Panc1 (cell line): ENCODE measurements at regions not wholly inside any gene's neighbourhood (a gene's known extent, or its start where the extent isn't known, plus 50 kb on each side); places are given as distances from the start of the nearest gene placed in this dataset.

Experiments used
- ATAC-seq: fragments of 200-7000 bp; cut with Tn5 transposase; 2 replicates; pipeline ENCODE4 v1.9.1; 2020; ENCODE audit warnings: mild to moderate bottlenecking, moderate library complexity
- BruUV-seq: library from RNA; stranded (reverse); fragments of 400-500 nt; replicated peaks from 2 replicates; lab custom pipeline; 2021; lab: Mats Ljungman, UMichigan
- CTCF ChIA-PET: fragments of 300-600 bp; sonication (Branson Sonifier 250); formaldehyde crosslinking; loops from one replicate; lab custom pipeline; 2022; ENCODE audit warnings: antibody characterized with exemption; lab: Charles Lee
- POLR2A ChIA-PET: fragments of 300-600 bp; sonication (Branson Sonifier 250); formaldehyde crosslinking; loops from one replicate; lab custom pipeline; 2022; ENCODE audit warnings: antibody characterized with exemption; lab: Charles Lee
- DNase-seq: peaks from one replicate; pipeline ENCODE4 v3.0.0-alpha.2; 2010; ENCODE audit warnings: low read depth, low spot score
- H3K27ac ChIP-seq: 2 replicates; pipeline ENCODE4 v1.5.1; 2011; ENCODE audit warnings: mild to moderate bottlenecking, low read length, inconsistent platforms
- H3K27me3 ChIP-seq: fragments of 200-500 bp; sonication (Bioruptor generic); 2 replicates; pipeline ENCODE4 v1.6.0; 2014; ENCODE audit warnings: low read length, inconsistent platforms; ENCODE audit not compliant: control insufficient read depth, insufficient read depth
- H3K36me3 ChIP-seq: fragments of 200-500 bp; sonication (Bioruptor generic); 2 replicates; pipeline ENCODE4 v1.5.1; 2014; ENCODE audit warnings: inconsistent platforms, mild to moderate bottlenecking, low read length, moderate library complexity; ENCODE audit not compliant: control insufficient read depth, insufficient read depth
- H3K4me1 ChIP-seq: 2 replicates; pipeline ENCODE4 v1.5.1; 2011; ENCODE audit warnings: inconsistent platforms, mild to moderate bottlenecking, low read length, moderate library complexity; ENCODE audit not compliant: control insufficient read depth, insufficient read depth
- H3K4me3 ChIP-seq, 2 experiments: 2 replicates each; pipeline ENCODE4 v1.5.1; 2011 to 2012; ENCODE audit warnings: low read depth in 2 of 2, low read length in 2 of 2, mild to moderate bottlenecking in 2 of 2, inconsistent platforms in 1 of 2, moderate library complexity in 1 of 2
- H3K9me3 ChIP-seq: fragments of 200-500 bp; sonication (Bioruptor generic); 2 replicates; pipeline ENCODE4 v1.5.1; 2014; ENCODE audit warnings: low read depth, mild to moderate bottlenecking, inconsistent platforms, low read length, moderate library complexity; ENCODE audit not compliant: control insufficient read depth, insufficient read depth
- POLR2AphosphoS5 ChIP-seq: IDR thresholded peaks from 2 replicates; pipeline ENCODE4 v1.6.1; 2012; ENCODE audit warnings: mild to moderate bottlenecking, low read depth, low read length, moderate library complexity
- SIN3A ChIP-seq: IDR thresholded peaks from 2 replicates; pipeline ENCODE4 v1.6.1; 2012; ENCODE audit warnings: low read depth, mild to moderate bottlenecking, low read length, moderate library complexity, borderline replicate concordance; ENCODE audit not compliant: insufficient read depth
- TCF7L2 ChIP-seq: IDR thresholded peaks from 2 replicates; pipeline ENCODE4 v1.6.1; 2011; ENCODE audit warnings: mild to moderate bottlenecking, low read depth, low read length, inconsistent platforms
- in situ Hi-C: cut with HindIII; loops from 2 replicates; pipeline ENCODE4 v1.10.0; 2016; ENCODE audit warnings: low sequenced_read_pairs, low pct_unique_long_range_greater_than_20kb
- intact Hi-C: fragments of 100-400 bp; cut with micrococcal nuclease; formaldehyde crosslinking; loops from one replicate; pipeline ENCODE4 v1.10.0; 2022; ENCODE audit not compliant: unreplicated experiment
- TF ChIP-seq, protein P1 (sequence below), 2 experiments: IDR thresholded peaks; 2 replicates each; pipeline ENCODE4 v1.6.1; 2011 to 2012; ENCODE audit warnings: low read depth in 2 of 2, control low read depth in 1 of 2, low read length in 1 of 2, mild to moderate bottlenecking in 1 of 2, moderate library complexity in 1 of 2; ENCODE audit not compliant: insufficient read depth in 1 of 2
- TF ChIP-seq, protein P2 (sequence below): fragments of 450-650 bp; IDR thresholded peaks from 2 replicates; pipeline ENCODE4 v1.5.1; 2017; ENCODE audit warnings: mild to moderate bottlenecking

DNA sequence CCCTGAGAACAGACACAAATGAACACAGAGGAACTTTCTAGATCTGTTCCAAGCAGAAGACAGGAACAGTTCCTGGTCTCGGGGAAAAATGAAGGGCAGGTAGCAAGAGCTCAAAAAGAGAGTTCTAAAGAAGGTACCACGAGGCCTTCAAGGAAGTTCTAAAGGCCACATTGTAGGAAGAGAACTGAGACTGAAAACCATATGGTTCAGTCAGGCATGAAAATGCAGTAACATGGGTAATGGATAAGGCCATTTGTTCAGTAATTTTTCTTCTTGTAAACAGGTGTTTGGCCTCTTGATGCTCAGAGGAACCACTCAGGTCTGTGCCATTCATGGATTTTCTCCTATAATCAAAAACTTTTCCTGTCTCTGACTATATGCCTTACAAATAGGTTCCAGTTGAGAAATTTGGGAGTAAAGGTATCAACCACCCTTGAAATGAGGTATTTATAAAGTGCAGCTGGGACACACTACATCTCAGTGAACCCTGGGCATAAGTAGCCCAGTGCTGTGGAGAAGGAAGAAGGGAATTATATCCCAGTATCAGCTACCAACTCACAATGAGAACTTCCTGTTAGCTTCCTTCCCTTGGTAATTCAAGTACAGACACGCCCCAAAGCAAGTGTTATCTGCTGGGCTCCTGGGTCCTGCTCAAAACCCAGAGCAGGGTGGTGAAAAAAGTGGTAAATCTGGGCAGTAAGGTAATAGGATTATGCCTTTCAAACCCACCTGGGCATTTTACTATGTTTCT lies 277.9 kb downstream of the KLHL13 start:
- intact Hi-C loops (no loop called here), in situ Hi-C loops (no loop called here)
- Histone ChIP-seq H3K27me3 (no peaks in the 10 kb centered on the region), H3K4me1 (no peaks in the 10 kb centered on the region), H3K27ac (no peak overlapping the region), H3K36me3 (no peaks in the 10 kb centered on the region), H3K4me3 (no peak overlapping the region), H3K9me3 (no peaks in the 10 kb centered on the region)
- TF ChIP-seq SIN3A (no peak), POLR2AphosphoS5 (no peak)
- TF ChIP-seq, protein P1, sequence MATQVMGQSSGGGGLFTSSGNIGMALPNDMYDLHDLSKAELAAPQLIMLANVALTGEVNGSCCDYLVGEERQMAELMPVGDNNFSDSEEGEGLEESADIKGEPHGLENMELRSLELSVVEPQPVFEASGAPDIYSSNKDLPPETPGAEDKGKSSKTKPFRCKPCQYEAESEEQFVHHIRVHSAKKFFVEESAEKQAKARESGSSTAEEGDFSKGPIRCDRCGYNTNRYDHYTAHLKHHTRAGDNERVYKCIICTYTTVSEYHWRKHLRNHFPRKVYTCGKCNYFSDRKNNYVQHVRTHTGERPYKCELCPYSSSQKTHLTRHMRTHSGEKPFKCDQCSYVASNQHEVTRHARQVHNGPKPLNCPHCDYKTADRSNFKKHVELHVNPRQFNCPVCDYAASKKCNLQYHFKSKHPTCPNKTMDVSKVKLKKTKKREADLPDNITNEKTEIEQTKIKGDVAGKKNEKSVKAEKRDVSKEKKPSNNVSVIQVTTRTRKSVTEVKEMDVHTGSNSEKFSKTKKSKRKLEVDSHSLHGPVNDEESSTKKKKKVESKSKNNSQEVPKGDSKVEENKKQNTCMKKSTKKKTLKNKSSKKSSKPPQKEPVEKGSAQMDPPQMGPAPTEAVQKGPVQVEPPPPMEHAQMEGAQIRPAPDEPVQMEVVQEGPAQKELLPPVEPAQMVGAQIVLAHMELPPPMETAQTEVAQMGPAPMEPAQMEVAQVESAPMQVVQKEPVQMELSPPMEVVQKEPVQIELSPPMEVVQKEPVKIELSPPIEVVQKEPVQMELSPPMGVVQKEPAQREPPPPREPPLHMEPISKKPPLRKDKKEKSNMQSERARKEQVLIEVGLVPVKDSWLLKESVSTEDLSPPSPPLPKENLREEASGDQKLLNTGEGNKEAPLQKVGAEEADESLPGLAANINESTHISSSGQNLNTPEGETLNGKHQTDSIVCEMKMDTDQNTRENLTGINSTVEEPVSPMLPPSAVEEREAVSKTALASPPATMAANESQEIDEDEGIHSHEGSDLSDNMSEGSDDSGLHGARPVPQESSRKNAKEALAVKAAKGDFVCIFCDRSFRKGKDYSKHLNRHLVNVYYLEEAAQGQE (IDR thresholded peaks at IDR 0.05; ENCODE audit: insufficient read depth in 1 of 2, low read depth in 2 of 2, low read length in 1 of 2) = no peak
- ChIA-PET CTCF (no interaction called here), POLR2A (no interaction called here)
- ATAC-seq (no peak), DNase-seq (no peak)
- BruUV-seq = no TSS peak

DNA sequence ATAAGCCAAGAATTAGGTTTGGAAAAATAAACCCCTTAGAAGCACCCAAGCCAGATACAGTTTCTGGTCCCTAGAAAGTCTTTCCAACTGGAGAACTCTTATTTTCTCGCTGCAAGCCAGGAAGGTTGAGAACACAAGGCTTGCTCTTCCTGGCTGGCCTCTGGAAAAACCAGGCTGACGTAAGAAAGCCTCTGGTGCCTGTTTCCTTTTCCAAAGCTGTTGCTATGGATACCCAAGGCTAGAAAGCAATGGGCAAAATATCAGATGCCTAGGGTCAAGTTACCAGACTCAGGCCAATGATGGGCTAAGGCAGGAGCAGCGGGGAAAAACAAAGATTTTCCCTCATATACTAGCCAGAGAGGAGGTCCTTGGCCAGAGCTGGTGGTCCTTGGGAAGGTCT lies 281.6 kb downstream of the KLHL13 start:
- Histone ChIP-seq H3K4me1 (no peaks in the 10 kb centered on the region), H3K27ac (no peak overlapping the region), H3K9me3 (no peaks in the 10 kb centered on the region), H3K4me3 (no peak overlapping the region), H3K36me3 (no peaks in the 10 kb centered on the region), H3K27me3 (no peaks in the 10 kb centered on the region)
- DNase-seq (no peak), ATAC-seq (no peak)
- ChIA-PET POLR2A (no interaction called here), CTCF (no interaction called here)
- intact Hi-C loops = no loop called here
- no peak for TF ChIP-seq TCF7L2
- TF ChIP-seq, protein P2, sequence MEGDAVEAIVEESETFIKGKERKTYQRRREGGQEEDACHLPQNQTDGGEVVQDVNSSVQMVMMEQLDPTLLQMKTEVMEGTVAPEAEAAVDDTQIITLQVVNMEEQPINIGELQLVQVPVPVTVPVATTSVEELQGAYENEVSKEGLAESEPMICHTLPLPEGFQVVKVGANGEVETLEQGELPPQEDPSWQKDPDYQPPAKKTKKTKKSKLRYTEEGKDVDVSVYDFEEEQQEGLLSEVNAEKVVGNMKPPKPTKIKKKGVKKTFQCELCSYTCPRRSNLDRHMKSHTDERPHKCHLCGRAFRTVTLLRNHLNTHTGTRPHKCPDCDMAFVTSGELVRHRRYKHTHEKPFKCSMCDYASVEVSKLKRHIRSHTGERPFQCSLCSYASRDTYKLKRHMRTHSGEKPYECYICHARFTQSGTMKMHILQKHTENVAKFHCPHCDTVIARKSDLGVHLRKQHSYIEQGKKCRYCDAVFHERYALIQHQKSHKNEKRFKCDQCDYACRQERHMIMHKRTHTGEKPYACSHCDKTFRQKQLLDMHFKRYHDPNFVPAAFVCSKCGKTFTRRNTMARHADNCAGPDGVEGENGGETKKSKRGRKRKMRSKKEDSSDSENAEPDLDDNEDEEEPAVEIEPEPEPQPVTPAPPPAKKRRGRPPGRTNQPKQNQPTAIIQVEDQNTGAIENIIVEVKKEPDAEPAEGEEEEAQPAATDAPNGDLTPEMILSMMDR = no peak
- no TSS peak for BruUV-seq
- in situ Hi-C loops = no loop called here

DNA sequence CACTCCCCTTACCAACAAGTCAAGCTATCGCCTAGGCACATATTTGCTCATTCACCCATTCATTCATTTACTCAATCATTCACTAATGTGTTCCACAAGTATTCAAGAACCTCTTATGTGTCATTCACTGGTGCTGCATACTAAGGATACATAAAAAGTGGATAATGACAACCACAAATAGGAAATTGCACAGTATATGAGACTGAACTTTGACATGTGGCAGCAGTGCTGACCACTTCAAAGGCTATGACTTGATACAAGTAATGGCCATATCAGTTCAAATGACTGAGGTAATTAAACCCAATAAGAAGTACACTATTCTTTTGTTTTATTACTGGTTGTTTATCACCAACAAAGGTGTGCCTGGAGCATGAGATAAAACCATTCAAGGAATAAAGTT lies 282.5 kb downstream of the KLHL13 start:
- intact Hi-C loops (no loop called here), in situ Hi-C loops (no loop called here)
- Histone ChIP-seq H3K4me3 (no peak overlapping the region), H3K27ac (no peak overlapping the region), H3K9me3 (no peaks in the 10 kb centered on the region), H3K36me3 (no peaks in the 10 kb centered on the region), H3K27me3 (no peaks in the 10 kb centered on the region), H3K4me1 (no peaks in the 10 kb centered on the region)
- TF ChIP-seq, protein P2 = no peak
- TF ChIP-seq POLR2AphosphoS5 = no peak
- no peak for TF ChIP-seq TCF7L2
- TF ChIP-seq, protein P1 (IDR thresholded peaks at IDR 0.05; ENCODE audit: insufficient read depth in 1 of 2, low read depth in 2 of 2, low read length in 1 of 2) = no peak
- no peak for TF ChIP-seq SIN3A
- CTCF ChIA-PET = no interaction called here
- POLR2A ChIA-PET = no interaction called here
- no TSS peak for BruUV-seq
- no peak for DNase-seq
- no peak for ATAC-seq
